Naive B cell (primary cell): ENCODE measurements at regions not wholly inside any gene's neighbourhood (a gene's known extent, or its start where the extent isn't known, plus 50 kb on each side); places are given as distances from the start of the nearest gene placed in this dataset.

Experiments used
- ATAC-seq, 2 donors: fragments of 150-1000 bp; cut with Tn5 transposase; 2 replicates each; pipeline ENCODE4 v1.10.0; 2021; ENCODE audit warnings: low read depth in 2 of 2, mild to moderate bottlenecking in 2 of 2, moderate library complexity in 2 of 2
- DNase-seq: peaks from one replicate; pipeline ENCODE4 v3.0.0; 2022
- H3K27ac Mint-ChIP-seq, 6 donors: one replicate each; pipeline ENCODE4 v1.8.0; 2020 to 2022; ENCODE audit warnings: mild to moderate bottlenecking in 6 of 6, mixed read lengths in 6 of 6, moderate library complexity in 5 of 6, inconsistent platforms in 2 of 6
- H3K27me3 Mint-ChIP-seq, 3 donors: one replicate each; pipeline ENCODE4 v1.8.0; 2021 to 2022; ENCODE audit warnings: mixed read lengths in 3 of 3, mild to moderate bottlenecking in 1 of 3
- H3K36me3 Mint-ChIP-seq, 2 donors: one replicate each; pipeline ENCODE4 v1.8.0; 2020 to 2022; ENCODE audit warnings: mixed read lengths in 2 of 2, inconsistent platforms in 1 of 2, mild to moderate bottlenecking in 1 of 2
- H3K4me1 Mint-ChIP-seq, 3 donors: one replicate each; pipeline ENCODE4 v1.8.0; 2020 to 2022; ENCODE audit warnings: mixed read lengths in 3 of 3, inconsistent platforms in 1 of 3, mild to moderate bottlenecking in 1 of 3, moderate library complexity in 1 of 3
- H3K4me3 Mint-ChIP-seq, 8 donors: one replicate each; pipeline ENCODE4 v1.8.0; 2020 to 2022; ENCODE audit warnings: mild to moderate bottlenecking in 8 of 8, mixed read lengths in 8 of 8, moderate library complexity in 8 of 8, inconsistent platforms in 2 of 8
- H3K9me3 Mint-ChIP-seq, 7 donors: one replicate each; pipeline ENCODE4 v1.8.0; 2020 to 2022; ENCODE audit warnings: mixed read lengths in 7 of 7, mild to moderate bottlenecking in 5 of 7, inconsistent platforms in 2 of 7, moderate library complexity in 1 of 7

DNA sequence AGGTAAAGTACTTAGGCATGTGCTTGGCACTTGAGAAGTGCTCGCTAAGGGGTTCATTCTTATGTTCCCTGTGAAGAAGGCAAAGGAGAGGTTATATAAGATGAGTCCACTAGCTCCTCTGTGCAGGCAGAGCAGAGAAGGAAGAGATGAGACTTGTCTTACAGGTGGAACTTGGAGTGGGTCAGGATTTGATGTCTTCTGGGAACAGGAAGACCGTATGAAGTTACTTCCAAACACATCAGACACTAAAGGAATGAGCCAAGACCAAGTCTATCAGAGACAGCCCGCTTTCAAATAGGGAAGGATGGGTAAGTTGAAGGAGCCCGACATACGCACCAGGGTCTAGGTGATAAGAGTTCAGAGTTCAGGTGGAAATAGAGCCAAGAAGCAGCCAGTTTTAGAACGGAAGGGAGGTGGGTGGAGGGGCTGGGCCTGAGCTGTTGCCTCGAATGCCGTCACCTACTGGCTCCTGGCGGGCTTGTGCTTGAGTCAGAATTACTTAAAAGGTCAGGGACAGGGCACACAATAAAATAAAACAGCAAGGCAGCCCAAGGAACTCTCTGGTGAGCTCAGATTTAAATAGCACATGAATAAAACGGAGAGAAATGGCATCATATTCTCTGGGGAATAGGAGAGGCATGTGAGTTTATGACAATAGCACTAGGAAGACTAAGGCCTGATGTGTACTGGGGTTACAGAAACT is 56.1 kb upstream of the GRB10 start:
- peaks cover 5 to 13% (median 13%) of the 10 kb centered on the region in 3 donors for H3K27me3 Mint-ChIP-seq
- DNase-seq (no peak), ATAC-seq (no peak)
- peaks cover 0 to 12% of the 10 kb centered on the region in 2 donors for H3K36me3 Mint-ChIP-seq
- H3K9me3 Mint-ChIP-seq, result peaks cover 0 to 5% (median 1%) of the 10 kb centered on the region in 7 donors
- no peak overlapping the region for H3K27ac Mint-ChIP-seq
- no peaks in the 10 kb centered on the region for H3K4me1 Mint-ChIP-seq
- H3K4me3 Mint-ChIP-seq, result no peak overlapping the region

DNA sequence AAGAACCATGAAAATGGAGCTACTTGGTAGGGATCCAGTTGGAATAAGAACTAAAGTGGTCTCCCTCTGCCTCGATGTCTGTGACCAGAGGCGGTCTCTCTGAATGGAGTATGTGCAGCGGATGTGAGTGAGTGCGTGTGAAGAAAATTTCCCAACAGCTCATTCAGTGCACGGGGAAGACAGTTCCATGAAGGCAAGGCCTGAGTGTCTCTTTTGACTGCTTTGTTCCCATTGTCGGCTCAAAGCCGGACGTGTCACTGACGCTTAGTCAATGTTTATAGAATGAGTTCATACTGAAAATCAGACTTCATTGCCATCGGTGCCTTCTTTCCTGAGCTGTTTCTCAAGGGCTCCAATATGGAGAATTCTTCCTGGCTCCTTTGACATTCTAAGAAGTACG is 55.3 kb upstream of the GRB10 start:
- Mint-ChIP-seq H3K36me3 (peaks cover 0 to 12% of the 10 kb centered on the region in 2 donors), H3K4me3 (no peak overlapping the region), H3K4me1 (no peaks in the 10 kb centered on the region), H3K27me3 (peaks cover 9 to 18% (median 13%) of the 10 kb centered on the region in 3 donors), H3K27ac (no peak overlapping the region), H3K9me3 (peaks cover 0 to 5% (median 1%) of the 10 kb centered on the region in 7 donors)
- DNase-seq (no peak), ATAC-seq (no peak)

DNA sequence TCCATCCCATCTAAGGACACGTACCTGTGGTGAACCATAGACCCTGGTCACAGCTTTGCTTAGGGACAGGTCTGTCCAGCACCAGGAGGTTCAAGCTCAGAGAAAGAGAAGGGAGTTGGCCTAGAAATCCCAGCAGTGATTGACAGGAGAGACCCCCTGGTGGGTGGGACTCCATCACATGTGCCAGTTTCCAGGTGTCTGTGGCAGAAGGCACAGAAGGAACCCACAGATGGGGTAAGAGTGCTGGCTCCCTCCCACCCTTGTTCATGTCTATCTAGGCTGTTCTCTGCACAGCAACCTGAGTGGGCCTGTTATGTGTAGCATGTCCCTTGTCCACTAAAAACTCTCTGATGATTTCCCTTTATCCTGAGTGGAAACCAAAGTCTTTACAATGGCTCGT is 54.0 kb upstream of the GRB10 start:
- H3K27me3 Mint-ChIP-seq, result peaks cover 3 to 12% (median 12%) of the 10 kb centered on the region in 3 donors
- ATAC-seq, result no peak
- H3K4me1 Mint-ChIP-seq, result no peaks in the 10 kb centered on the region
- no peak overlapping the region for H3K4me3 Mint-ChIP-seq
- DNase-seq, result no peak
- no peak overlapping the region for H3K27ac Mint-ChIP-seq
- peaks cover 0 to 3% of the 10 kb centered on the region in 2 donors for H3K36me3 Mint-ChIP-seq
- H3K9me3 Mint-ChIP-seq, result peaks cover 0 to under 1% (median 0%) of the 10 kb centered on the region in 7 donors

DNA sequence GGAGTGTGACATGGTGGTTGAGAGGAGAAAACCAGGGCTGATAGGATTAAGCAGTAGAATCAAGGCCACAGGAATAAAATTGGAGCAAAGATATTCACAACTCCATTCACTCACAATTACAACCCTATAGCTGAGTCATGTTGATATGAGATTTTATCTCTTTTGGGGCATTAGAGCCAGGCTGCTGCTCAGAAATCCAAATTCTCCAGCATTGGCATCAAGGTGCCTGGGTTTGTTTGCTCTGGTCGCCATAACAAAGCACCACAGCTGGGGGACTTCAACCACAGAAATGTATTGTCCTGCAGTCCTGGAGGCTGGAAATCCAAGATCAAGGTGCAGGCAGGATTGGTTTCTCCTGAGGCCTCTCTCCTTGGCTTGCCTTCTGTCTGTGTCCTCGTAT is 52.5 kb upstream of the GRB10 start:
- peaks cover 0 to 17% (median 10%) of the 10 kb centered on the region in 3 donors for H3K27me3 Mint-ChIP-seq
- H3K9me3 Mint-ChIP-seq, result no peaks in the 10 kb centered on the region
- H3K4me1 Mint-ChIP-seq, result no peaks in the 10 kb centered on the region
- H3K36me3 Mint-ChIP-seq, result no peaks in the 10 kb centered on the region
- no peak for DNase-seq
- H3K27ac Mint-ChIP-seq, result no peak overlapping the region
- ATAC-seq, result no peak
- no peak overlapping the region for H3K4me3 Mint-ChIP-seq

DNA sequence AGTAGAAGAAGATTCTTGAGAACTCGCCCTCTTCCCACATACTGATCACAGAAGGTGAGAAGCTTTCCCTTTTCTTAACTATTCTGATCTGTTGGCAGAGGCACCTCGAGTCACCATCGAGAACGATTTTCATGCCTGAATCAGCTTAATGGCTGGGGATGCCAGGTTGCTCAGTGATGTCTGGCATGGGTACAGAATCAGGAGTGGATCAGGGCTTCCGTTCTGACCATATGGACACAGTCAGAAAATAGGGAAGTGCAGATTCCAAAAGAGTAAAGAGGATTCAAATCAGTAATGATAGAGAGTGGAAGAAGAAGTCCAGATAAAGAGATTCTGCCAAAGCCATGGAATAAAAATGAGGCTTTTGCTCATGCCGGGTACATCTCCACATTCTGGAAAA is 52.0 kb upstream of the GRB10 start:
- Mint-ChIP-seq H3K4me1 (no peaks in the 10 kb centered on the region), H3K36me3 (no peaks in the 10 kb centered on the region), H3K27ac (no peak overlapping the region), H3K27me3 (peaks cover 0 to 17% (median 10%) of the 10 kb centered on the region in 3 donors), H3K9me3 (peaks cover 0 to 2% (median 0%) of the 10 kb centered on the region in 7 donors), H3K4me3 (no peak overlapping the region)
- DNase-seq (no peak), ATAC-seq (no peak)

DNA sequence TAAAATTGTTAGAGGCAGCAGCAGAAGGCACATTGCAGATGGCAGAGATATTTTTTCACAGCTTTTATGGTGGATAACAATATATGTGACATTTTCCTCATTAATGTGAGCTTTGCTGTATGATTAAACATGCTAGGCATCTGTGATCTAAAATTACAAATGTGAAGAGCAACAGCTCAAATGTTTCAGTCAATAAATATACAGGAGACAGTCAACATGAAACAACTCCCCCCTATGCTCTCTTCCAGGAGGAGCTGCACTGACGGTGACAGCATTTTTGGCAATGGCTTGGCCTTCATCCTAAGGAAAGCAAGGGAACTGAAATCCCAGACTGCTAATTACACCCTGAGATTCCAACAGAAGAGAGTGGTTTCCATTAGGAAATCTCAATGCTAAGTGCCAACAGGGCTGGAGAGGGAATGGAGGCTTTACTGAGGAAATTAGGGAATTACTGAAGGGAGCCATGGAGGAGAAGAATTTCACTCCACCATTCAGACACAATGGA is 51.4 kb upstream of the GRB10 start:
- no peak for ATAC-seq
- Mint-ChIP-seq H3K4me3 (no peak overlapping the region), H3K36me3 (no peaks in the 10 kb centered on the region), H3K9me3 (peaks cover 0 to 2% (median 0%) of the 10 kb centered on the region in 7 donors), H3K27me3 (peaks cover 0 to 17% (median 10%) of the 10 kb centered on the region in 3 donors), H3K4me1 (no peaks in the 10 kb centered on the region), H3K27ac (no peak overlapping the region)
- DNase-seq, result no peak

DNA sequence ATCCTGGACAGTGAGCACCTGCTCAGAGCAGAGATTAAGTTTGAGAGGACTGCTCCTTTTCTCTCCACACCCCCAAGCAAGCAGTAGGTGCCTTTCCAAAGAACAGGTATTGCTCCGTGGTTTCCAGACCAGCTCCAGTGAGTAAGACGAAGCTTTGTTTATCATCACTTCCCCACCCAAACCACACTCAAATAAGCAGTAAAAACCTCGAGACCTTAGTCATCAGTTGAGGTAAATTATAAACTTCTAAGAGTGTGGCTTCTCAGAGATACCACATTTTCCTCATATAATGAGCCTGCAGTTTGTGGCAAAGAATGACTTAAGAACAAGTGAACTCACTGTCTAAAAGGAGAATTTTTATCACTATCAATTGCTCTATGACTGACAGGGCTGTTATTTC is 50.0 kb upstream of the GRB10 start:
- ATAC-seq (no peak), DNase-seq (no peak)
- Mint-ChIP-seq H3K9me3 (peaks cover 0 to 2% (median 0%) of the 10 kb centered on the region in 7 donors), H3K4me1 (no peaks in the 10 kb centered on the region), H3K4me3 (no peak overlapping the region), H3K36me3 (no peaks in the 10 kb centered on the region), H3K27me3 (peaks cover 0 to 17% (median 10%) of the 10 kb centered on the region in 3 donors), H3K27ac (no peak overlapping the region)
